OCI-LY1 (cell line): ENCODE measurements at regions not wholly inside any gene's neighbourhood (a gene's known extent, or its start where the extent isn't known, plus 50 kb on each side); places are given as distances from the start of the nearest gene placed in this dataset.

Source experiments
- H2AFZ ChIP-seq: fragments of 200-600 bp; sonication (generic), shearing (Covaris generic); 2 replicates; pipeline ENCODE4 v1.6.0; 2014; ENCODE audit warnings: antibody characterized with exemption, mild to moderate bottlenecking, low read length
- H3F3A ChIP-seq: fragments of 200-600 bp; sonication (generic), shearing (Covaris generic); 2 replicates; pipeline ENCODE4 v1.6.0; 2014; ENCODE audit warnings: mild to moderate bottlenecking, antibody characterized with exemption, low read length, moderate library complexity; ENCODE audit not compliant: insufficient read depth
- H3K27ac ChIP-seq: fragments of 200-600 bp; sonication (generic); 2 replicates; pipeline ENCODE4 v1.5.1; 2014; ENCODE audit warnings: low read length, mixed run types, mild to moderate bottlenecking, low read depth; ENCODE audit not compliant: poor library complexity, severe bottlenecking
- H3K27me3 ChIP-seq: fragments of 200-600 bp; sonication (generic); 2 replicates; pipeline ENCODE4 v1.6.0; 2014; ENCODE audit warnings: antibody characterized with exemption, mild to moderate bottlenecking, low read length, moderate library complexity; ENCODE audit not compliant: insufficient read depth
- H3K36me3 ChIP-seq: fragments of 200-600 bp; sonication (generic); 2 replicates; pipeline ENCODE4 v1.6.1; 2014; ENCODE audit warnings: mild to moderate bottlenecking, antibody characterized with exemption, low read length, moderate library complexity, mixed read lengths; ENCODE audit not compliant: insufficient read depth
- H3K4me1 ChIP-seq: fragments of 200-600 bp; sonication (generic); 2 replicates; pipeline ENCODE4 v1.5.1; 2014; ENCODE audit warnings: mild to moderate bottlenecking, low read length, moderate library complexity; ENCODE audit not compliant: insufficient read depth, severe bottlenecking
- H3K4me2 ChIP-seq: fragments of 200-600 bp; sonication (generic), shearing (Covaris generic); 2 replicates; pipeline ENCODE4 v1.6.1; 2014; ENCODE audit warnings: low read length
- H3K4me3 ChIP-seq: fragments of 200-600 bp; sonication (generic); 2 replicates; pipeline ENCODE4 v1.5.1; 2014; ENCODE audit warnings: low read length, low read depth, mild to moderate bottlenecking, mixed read lengths; ENCODE audit not compliant: poor library complexity, severe bottlenecking
- H3K79me2 ChIP-seq: fragments of 200-600 bp; shearing (Covaris generic); 2 replicates; pipeline ENCODE4 v1.6.1; 2016; ENCODE audit warnings: mixed run types, low read length, mixed read lengths; ENCODE audit not compliant: insufficient read depth
- H3K9ac ChIP-seq: fragments of 200-600 bp; sonication (generic), shearing (Covaris generic); 2 replicates; pipeline ENCODE4 v1.6.1; 2014; ENCODE audit warnings: mild to moderate bottlenecking, low read length, mixed read lengths
- H3K9me2 ChIP-seq: fragments of 200-600 bp; sonication (generic), shearing (Covaris generic); 2 replicates; pipeline ENCODE4 v1.6.1; 2014; ENCODE audit warnings: low read depth, mild to moderate bottlenecking, low read length, mixed read lengths
- H3K9me3 ChIP-seq: fragments of 200-600 bp; shearing (Covaris generic); 2 replicates; pipeline ENCODE4 v1.6.1; 2014; ENCODE audit warnings: low read length, mixed read lengths
- H4K20me1 ChIP-seq: fragments of 200-600 bp; sonication (generic), shearing (Covaris generic); 2 replicates; pipeline ENCODE4 v1.6.0; 2016; ENCODE audit warnings: mild to moderate bottlenecking, low read length; ENCODE audit not compliant: insufficient read depth
- CTCF ChIP-seq: fragments of 200-600 bp; sonication (generic), shearing (Covaris generic); IDR thresholded peaks from 2 replicates; pipeline ENCODE4 v1.5.1; 2017; ENCODE audit warnings: mild to moderate bottlenecking, antibody characterized with exemption, low read length, moderate library complexity, mixed read lengths
- EZH2 ChIP-seq: fragments of 200-600 bp; sonication (generic), shearing (Covaris generic); IDR thresholded peaks from 2 replicates; pipeline ENCODE4 v1.8.0; 2017; ENCODE audit warnings: borderline replicate concordance, mixed run types, mild to moderate bottlenecking, antibody characterized with exemption, low read length, moderate library complexity, mixed read lengths

GRCh38 chr4:117634716-117635115 is 399.6 kb upstream of the NDST3 start:
- TF ChIP-seq EZH2 (no peak), CTCF (no peak)
- H4K20me1 ChIP-seq = no peaks in the 10 kb centered on the region
- H3K9me3 ChIP-seq = no peaks in the 10 kb centered on the region
- H2AFZ ChIP-seq = no peak overlapping the region
- no peaks in the 10 kb centered on the region for H3F3A ChIP-seq
- H3K36me3 ChIP-seq = no peaks in the 10 kb centered on the region
- H3K4me1 ChIP-seq = no peaks in the 10 kb centered on the region
- H3K9ac ChIP-seq = no peak overlapping the region
- H3K4me2 ChIP-seq = no peak overlapping the region
- no peak overlapping the region for H3K4me3 ChIP-seq
- no peaks in the 10 kb centered on the region for H3K79me2 ChIP-seq
- no peak overlapping the region for H3K27ac ChIP-seq
- no peaks in the 10 kb centered on the region for H3K27me3 ChIP-seq
- H3K9me2 ChIP-seq = no peaks in the 10 kb centered on the region

GRCh38 chr4:117637347-117637746 is 396.9 kb upstream of the NDST3 start:
- no peaks in the 10 kb centered on the region for H3K79me2 ChIP-seq
- no peaks in the 10 kb centered on the region for H4K20me1 ChIP-seq
- no peak overlapping the region for H3K27ac ChIP-seq
- H3K9ac ChIP-seq = no peak overlapping the region
- H3K9me2 ChIP-seq = no peaks in the 10 kb centered on the region
- no peak overlapping the region for H3K4me3 ChIP-seq
- H3K36me3 ChIP-seq = no peaks in the 10 kb centered on the region
- no peak overlapping the region for H3K4me2 ChIP-seq
- no peaks in the 10 kb centered on the region for H3K9me3 ChIP-seq
- no peaks in the 10 kb centered on the region for H3F3A ChIP-seq
- no peaks in the 10 kb centered on the region for H3K4me1 ChIP-seq
- TF ChIP-seq CTCF = no peak
- no peaks in the 10 kb centered on the region for H3K27me3 ChIP-seq
- no peak overlapping the region for H2AFZ ChIP-seq

- no peaks in the 10 kb centered on the region for H3K79me2 ChIP-seq
Measured at GRCh38 chr4:117640836-117641235, 393.4 kb upstream of the NDST3 start.

More at GRCh38 chr4:117640836-117641235, 393.4 kb upstream of the NDST3 start:
- H3K36me3 ChIP-seq = no peaks in the 10 kb centered on the region
- no peaks in the 10 kb centered on the region for H4K20me1 ChIP-seq
- no peaks in the 10 kb centered on the region for H3K4me1 ChIP-seq
- no peak overlapping the region for H2AFZ ChIP-seq
- no peak overlapping the region for H3K4me2 ChIP-seq
- H3K9me3 ChIP-seq = no peaks in the 10 kb centered on the region
- H3K4me3 ChIP-seq = no peak overlapping the region
- no peaks in the 10 kb centered on the region for H3F3A ChIP-seq
- H3K27ac ChIP-seq = no peak overlapping the region
- no peaks in the 10 kb centered on the region for H3K27me3 ChIP-seq
- TF ChIP-seq CTCF = no peak
- TF ChIP-seq EZH2 = no peak
- no peaks in the 10 kb centered on the region for H3K9me2 ChIP-seq
- H3K9ac ChIP-seq = no peak overlapping the region
